ENCODE measurements at regions not wholly inside any gene's neighbourhood (a gene's known extent, or its start where the extent isn't known, plus 50 kb on each side); places are given as distances from the start of the nearest gene placed in this dataset.
A peak's percentile ranks its signal among the peaks of the same experiment; 100 is the strongest.

- DNase-seq (ENCODE audit: low spot score), result no peak
Observed at GRCh38 chr2:181243319-181243718, 213.9 kb upstream of the ITGA4 start.

- no peak for DNase-seq (ENCODE audit: low spot score)
Observed at GRCh38 chr2:181250691-181251090, 206.5 kb upstream of the ITGA4 start.

- no peak for DNase-seq (ENCODE audit: low spot score)
Observed at GRCh38 chr2:181252262-181253148, 204.7 kb upstream of the ITGA4 start.

GRCh38 chr2:181253438-181253837 lies 203.7 kb upstream of the ITGA4 start:
- DNase-seq (ENCODE audit: low spot score), result no peak

- no peak for DNase-seq (ENCODE audit: low spot score)
Observed at GRCh38 chr2:181255651-181256050, 201.5 kb upstream of the ITGA4 start.

- no peak for DNase-seq (ENCODE audit: low spot score)
Observed at GRCh38 chr2:181258720-181259119, 198.5 kb upstream of the ITGA4 start.

- DNase-seq (ENCODE audit: low spot score), result no peak
Observed at GRCh38 chr2:181262782-181263181, 194.4 kb upstream of the ITGA4 start.

GRCh38 chr2:181264001-181264400 lies 193.2 kb upstream of the ITGA4 start:
- no peak for DNase-seq (ENCODE audit: low spot score)

GRCh38 chr2:181264441-181264840 lies 192.7 kb upstream of the ITGA4 start:
- DNase-seq (ENCODE audit: low spot score), result no peak

GRCh38 chr2:181266614-181267013 lies 190.6 kb upstream of the ITGA4 start:
- DNase-seq (ENCODE audit: low spot score), result no peak

GRCh38 chr2:181268174-181268867 lies 188.9 kb upstream of the ITGA4 start:
- no peak for DNase-seq (ENCODE audit: low spot score)

- no peak for DNase-seq (ENCODE audit: low spot score)
Observed at GRCh38 chr2:181273986-181274385, 183.2 kb upstream of the ITGA4 start.

GRCh38 chr2:181275643-181276070 lies 181.5 kb upstream of the ITGA4 start:
- DNase-seq (ENCODE audit: low spot score), result peak; percentile 14

GRCh38 chr2:181281206-181281832 lies 175.9 kb upstream of the ITGA4 start:
- DNase-seq (ENCODE audit: low spot score), result no peak

- no peak for DNase-seq (ENCODE audit: low spot score)
Observed at GRCh38 chr2:181285116-181285515, 172.1 kb upstream of the ITGA4 start.

GRCh38 chr2:181289698-181290097 lies 167.5 kb upstream of the ITGA4 start:
- DNase-seq (ENCODE audit: low spot score), result no peak

GRCh38 chr2:181290182-181290581 lies 167.0 kb upstream of the ITGA4 start:
- no peak for DNase-seq (ENCODE audit: low spot score)

- DNase-seq (ENCODE audit: low spot score), result no peak
Observed at GRCh38 chr2:181294979-181295378, 162.2 kb upstream of the ITGA4 start.

GRCh38 chr2:181300600-181301291 lies 156.4 kb upstream of the ITGA4 start:
- DNase-seq (ENCODE audit: low spot score), result no peak

GRCh38 chr2:181304011-181304844 lies 153.0 kb upstream of the ITGA4 start:
- no peak for DNase-seq (ENCODE audit: low spot score)

Measured in D341Med (cell line).